ENCODE measurements at regions not wholly inside any gene's neighbourhood (a gene's known extent, or its start where the extent isn't known, plus 50 kb on each side); places are given as distances from the start of the nearest gene placed in this dataset.
A peak's percentile ranks its signal among the peaks of the same experiment; 100 is the strongest.

DNA sequence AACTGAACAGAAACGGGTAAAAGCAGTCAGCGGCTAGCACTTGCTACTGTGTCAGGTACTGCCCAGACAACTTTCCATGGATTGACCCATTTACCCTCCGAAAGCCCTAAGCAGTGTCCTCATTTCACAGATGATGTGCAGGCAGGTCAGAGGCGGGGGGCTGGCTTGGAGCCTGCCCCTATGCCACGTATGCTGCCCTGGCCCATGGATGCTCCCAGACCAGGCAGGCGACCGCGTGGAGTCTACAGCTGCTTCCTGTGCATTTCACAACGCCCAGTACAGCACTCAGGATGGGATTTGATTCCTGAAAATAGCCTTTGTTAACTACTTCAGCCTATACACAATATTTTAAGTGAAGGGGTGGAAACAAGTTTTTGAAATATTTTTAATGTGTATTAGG lies 202.9 kb downstream of the NXNL2 start:
- DNase-seq = no peak

DNA sequence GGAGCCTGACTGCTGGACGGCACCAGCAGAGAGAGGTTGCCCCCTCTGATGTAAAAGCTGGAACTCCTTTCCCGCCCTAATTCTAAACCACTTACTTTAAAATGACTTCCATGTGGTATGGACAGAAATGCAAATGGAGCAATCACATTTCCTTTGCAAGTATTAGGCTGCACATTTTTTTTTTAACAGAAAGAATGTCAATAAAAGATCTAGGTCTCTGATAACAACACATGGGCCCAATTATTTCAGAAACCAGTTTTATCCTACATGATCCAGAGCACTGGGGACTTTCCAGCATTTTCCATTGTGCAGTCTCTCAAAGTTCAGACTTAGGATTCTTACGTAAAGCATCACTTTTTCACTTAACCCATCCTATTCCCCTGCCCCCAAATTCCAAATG lies 203.7 kb downstream of the NXNL2 start:
- no peak for DNase-seq

DNA sequence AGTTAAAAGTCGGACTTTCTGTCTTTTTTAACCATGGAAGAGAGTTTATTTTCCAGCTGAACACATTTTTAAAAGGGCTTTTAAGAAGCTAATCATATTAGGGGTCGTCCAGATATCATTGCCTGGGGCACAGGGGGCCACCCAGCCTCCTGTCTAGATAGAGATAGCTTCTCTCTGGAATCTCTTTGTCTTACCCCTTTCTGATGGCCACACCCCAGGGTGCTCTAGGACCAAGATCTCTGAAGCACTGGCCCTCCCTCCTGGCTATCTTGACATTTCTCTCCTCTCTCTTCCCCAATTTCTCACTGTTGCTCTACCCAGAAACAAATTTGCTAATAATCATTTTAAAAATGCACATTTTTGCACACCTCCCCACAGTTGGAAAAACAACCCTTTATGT lies 204.4 kb downstream of the NXNL2 start:
- no peak for DNase-seq

DNA sequence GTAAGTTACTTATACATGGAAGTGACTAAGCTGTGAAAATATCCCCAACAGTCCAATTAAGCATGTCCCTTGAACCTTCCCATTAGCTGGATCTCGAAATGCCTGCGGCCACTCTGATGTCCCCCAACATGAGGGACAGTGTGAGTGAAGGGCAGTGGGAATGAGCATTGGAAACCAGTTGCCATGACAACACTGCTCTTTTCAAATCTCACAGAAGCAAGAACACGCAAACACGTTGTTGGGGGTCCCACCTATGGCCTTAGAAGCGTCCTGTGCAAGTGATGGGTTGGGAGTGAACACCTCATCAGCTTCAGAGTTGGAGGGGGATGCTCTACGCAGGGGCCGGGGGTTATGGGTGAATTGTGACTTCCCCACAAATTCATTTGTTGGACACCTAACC lies 205.9 kb downstream of the NXNL2 start:
- DNase-seq = no peak

DNA sequence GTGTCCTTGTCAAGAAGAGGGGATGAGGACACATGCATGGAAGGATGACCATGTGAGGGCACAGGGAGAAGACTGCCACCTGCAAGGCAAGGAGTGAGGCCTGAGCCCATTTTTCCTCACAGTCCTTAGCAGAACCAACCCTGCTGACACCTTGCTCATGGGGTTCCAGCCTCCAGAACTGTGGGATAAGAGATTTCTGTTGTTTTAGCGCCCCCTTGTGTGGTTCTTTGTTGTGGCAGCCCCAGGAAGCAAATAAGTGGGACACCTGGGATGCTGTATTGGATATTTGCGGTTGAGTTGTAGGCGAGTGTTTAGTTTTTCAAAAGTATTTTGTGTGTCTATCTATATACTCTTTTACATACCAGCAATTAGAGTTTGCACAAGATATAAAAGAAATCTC lies 206.4 kb downstream of the NXNL2 start:
- peak; percentile 46 for DNase-seq

DNA sequence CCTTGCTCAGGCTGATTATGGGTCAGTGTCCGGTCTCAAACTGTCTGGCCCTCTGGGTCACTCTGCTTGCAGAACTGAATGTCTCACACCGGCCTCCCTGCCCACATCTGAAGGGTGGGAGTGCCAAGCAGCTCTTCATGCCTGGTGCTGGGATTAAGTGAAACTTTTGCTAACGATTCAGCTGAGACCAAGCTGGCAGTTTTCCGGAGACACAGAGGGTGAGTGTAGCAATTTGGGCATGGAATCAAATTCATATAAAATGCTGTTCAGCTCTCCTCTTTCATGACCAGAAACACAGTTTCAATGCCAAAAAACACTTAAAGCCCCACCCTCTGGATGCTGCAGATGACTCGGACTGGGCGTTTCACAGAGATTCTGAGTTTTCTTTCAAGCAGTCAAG lies 207.5 kb downstream of the NXNL2 start:
- no peak for DNase-seq

DNA sequence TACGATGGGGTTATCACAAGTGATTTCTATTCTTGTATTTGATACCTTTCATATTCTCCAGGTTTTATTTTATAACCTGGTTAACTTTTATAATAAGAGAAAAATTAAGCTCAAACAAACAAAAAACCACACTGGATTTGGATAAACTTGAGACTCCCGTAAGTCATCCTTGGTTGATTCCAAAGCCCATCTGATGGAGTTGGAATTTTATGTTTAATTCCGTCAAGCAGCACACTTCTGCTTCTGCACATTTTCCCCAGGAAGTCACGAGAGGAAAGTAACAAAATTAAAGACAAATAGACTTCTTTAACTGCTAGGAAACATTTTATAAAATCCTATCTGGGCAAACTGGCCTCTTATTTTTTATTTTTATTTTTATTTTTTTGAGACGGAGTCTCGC lies 207.9 kb downstream of the NXNL2 start:
- DNase-seq = no peak

DNA sequence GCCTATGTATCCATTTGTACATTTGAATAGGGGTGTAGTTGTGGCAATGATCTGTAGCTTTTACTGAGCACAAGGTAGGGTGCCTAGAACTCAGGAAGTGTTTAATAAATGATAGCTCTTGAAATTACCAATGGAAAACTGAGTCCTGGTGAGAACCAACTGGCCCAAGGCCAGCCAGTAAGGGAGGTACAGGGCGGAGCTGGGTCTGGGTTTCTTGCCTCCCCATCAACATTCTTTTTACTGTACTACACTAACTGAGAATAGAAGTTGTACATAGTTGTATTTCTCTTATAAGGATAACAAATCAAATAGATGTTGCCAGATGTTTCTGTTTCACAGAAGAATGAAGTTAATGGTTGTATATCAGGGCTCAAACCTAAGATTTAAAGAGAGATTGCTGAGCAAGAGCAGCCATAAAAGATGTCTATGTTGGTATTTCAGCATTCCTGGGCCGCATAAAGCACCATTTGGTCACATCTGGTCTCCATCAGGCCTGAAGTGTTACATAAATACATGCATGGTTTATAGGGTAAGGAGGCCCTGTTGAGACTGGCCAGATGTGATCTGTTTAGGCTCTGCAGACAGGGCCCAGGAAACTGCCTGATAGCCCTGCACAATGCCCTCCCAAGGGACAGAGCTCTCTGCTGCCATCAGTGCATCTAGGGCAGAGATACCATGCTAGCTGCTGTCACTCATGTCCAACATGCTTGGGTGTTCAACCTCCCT lies 210.5 kb downstream of the NXNL2 start:
- no peak for DNase-seq

DNA sequence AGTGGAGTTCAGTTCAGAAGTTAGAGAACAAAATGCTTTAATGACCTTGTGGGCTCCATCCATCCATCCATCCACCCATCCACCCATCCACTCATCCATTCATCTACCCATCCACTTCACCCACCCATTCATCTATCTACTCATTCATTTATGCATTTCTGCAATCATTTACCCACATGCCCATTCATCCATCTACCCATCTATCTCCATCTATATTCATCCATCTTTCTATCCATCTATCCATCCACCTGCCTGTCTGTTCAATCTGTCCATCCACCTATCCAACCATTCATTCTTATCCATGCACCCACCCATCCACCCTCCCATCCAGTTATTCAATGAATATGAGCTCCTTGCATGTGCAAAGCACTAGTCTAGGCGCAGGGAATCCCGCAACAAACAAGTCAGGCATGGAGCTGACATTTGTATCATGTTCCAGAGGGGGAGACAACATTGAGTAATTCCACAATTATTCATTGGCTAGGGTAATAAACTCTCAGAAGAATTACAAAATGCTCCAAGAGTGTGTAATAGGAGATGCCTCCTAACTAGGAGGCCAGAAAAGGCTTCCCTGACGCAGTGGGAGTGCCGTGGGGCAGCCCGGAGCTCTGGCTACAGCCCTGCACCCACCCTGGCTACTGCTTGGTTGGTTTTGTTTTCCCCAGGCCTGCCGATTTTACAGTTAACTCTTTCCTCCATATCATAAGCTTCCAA lies 211.2 kb downstream of the NXNL2 start:
- DNase-seq = no peak

DNA sequence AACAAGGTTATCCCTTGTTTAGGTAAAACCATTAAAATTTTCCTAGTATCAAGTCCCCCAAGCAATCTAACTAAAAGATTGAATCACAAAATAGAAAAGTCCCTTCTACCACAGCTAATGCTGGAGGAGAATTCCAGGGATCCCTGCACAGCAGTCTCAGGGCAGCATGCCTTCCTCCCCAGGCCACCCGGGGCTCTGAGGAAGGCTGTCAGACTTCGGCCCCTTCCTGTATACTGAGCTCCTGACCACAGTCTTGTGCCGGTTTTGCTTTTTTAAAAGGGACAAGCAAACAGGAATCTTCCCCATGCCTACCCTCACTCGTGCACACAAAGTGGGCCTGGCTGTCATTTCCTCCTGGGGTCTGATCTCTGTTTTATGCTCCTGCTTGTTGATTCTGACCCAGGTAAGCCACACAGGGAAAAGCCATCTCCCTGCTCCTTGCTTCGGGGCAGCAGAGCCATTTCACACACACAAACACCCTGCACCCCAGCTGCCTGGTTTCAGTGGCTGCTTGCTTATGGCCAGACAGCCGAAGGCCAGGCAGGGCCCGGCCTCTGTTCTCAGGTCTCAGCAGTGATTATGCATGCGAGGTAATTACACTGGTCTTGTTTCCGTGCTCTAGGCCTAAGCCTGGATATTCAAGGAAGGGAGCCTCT lies 211.9 kb downstream of the NXNL2 start:
- no peak for DNase-seq

DNA sequence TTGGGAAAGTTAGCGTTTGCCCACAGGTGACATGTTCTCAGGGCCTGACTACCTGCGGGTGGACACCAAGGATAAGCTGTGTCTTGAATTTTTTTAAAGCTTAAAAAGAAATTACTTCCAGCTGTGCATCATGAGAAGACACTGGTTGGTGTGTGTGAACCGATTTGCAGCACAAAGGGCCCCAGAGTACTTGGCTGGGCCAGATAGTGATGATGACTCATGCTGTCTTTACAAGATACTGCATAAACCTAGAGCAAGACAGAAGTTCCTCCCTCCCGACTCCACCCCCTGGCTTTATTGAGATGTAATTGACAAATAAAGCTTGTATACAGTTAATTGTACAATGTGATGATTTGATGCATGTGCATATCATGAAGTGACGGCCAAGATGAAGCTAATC lies 212.8 kb downstream of the NXNL2 start:
- no peak for DNase-seq

DNA sequence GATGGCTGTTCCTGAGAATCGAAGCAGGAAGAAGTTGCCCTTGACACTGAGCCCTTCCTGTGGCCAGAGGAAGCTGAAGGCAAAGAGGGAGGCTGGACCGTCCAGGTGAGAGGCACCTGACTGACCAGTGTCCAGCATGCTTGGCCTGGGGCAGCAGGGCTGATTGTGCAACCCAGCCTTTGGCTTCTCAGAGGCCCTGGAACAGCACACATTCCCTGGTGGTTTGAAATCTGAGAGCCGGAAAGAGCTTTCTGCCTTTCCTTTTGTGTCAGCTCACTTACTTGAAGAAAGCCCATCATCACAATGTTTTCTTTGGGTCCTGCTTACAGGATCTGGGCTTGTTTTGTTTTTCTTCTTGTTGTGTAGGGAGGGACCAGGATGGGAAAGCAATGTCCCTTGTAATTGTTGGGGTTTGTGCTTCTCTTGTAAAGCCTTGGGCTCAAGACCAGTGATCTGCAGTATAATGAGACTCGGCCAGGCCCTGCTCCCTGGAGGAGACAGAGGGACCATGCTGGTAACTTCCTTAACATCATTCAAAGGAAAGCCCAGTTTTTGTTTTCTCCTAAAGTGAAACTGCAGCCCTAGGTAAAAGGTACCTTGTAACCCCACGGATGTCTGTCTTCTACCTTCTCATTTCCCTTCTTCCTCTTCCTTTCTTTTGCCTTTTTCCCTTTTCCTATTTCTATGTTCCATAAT lies 213.7 kb downstream of the NXNL2 start:
- no peak for DNase-seq

DNA sequence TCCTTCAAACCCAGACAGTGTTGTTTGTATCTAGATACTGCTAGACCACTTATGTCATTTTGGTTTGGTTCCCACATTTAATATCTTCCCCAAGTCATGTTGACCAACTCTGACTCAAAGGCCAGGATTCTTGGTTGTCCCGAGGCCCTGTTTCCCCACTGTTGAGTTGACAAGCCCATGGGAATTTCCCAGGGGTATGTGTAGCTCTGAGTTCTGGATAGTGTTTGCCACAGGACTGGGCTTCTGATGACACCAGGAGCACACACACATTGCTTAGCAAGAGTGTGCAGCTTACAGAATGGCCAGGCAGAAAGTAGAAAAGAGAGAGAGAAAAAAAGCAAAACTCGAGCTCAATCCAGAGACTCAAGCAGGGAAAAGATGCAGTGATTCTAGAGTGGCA lies 214.4 kb downstream of the NXNL2 start:
- no peak for DNase-seq

DNA sequence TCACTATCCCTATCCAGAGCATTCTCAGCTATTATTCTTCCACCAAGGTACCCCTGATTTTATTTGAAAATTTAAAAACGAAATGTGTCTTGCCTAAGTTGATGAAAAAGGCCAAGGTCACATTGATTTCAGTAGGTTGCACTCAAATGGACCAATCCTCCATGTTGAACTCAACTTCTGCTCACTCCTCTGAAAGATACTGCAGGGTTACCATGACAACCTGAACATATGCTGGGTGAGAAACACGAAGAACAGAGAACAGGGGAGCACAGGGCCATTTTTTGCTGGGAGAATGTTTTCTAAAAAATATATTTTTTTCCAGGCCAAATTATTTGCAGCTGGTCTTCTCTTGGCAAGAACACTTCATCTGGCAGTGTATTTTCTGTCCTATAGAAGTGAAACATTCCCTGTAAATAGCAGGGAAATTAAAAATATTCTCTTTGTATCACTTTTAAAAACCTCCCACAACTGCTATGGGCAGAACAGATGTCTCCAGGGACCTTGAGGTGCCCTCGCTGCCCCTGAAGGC lies 215.9 kb downstream of the NXNL2 start:
- no peak for DNase-seq

DNA sequence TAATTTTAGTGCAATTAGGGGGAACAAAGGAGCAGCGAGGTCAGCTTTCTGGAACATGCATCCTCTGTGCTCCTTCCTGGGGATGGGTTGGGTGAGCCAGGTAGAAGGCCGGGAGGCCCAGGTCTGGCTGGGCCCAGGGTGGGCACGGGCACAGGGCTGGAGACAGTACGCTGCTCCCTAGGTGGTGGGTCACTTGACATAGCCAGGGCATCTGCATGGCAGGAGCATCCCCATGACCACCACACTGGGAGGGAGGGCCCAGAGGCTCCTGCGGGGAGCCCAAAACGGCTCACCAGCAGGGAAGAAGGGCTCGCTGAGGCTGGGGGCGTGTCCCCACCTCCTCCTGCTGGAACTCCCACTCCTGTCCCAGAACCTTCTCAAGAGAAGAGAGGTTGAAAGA lies 216.8 kb downstream of the NXNL2 start:
- no peak for DNase-seq

DNA sequence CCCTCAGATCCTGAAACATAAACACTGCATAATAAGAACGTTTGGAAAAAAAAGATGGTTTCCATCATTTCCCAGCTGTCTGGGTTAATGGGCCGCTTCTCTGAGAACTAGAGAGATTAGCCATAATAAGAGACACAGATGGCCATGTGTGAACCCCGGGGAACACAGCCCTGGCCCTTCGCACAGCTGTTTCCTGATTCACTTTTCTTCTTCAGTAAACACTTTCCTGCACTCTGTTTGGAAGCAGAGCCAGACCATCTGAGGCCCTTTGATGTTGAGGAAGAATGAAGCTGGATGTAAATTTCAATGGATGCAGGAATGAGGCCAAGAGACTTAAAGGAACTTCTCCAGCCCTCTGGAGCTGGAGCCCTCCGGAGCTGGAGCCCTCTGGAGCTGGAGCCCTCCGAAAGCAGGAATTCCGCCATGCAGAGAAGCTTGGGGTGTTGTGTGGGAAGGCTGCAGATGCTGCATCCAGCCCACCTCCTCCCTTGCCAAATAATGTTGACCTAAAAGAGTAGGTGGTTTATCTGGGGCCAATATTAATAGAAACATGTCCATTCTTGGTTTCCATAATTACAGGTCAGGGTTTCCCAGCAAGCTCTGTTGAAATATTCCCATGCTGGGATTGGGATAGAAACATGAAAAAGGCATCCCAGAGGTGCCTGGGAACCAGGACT lies 218.9 kb downstream of the NXNL2 start:
- no peak for DNase-seq

DNA sequence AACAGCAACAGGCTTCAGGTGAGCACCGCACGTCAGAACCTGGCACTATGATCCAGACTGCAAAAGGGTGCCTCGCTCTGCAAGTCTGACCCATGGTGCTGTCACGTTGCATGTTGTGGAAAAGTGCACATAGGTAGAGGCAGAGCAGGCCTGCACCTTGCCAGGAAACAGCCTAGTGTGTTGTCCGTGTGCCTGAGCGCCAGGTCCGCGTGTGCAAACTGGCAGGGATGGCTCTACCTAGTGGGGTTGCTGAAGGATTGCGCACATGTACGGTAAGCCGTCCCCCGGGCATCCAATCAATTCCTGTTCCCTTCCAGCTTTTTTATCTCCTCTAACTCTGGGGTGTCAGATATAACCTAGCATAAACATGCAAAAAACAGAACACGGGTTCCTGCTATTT lies 219.5 kb downstream of the NXNL2 start:
- DNase-seq = no peak

DNA sequence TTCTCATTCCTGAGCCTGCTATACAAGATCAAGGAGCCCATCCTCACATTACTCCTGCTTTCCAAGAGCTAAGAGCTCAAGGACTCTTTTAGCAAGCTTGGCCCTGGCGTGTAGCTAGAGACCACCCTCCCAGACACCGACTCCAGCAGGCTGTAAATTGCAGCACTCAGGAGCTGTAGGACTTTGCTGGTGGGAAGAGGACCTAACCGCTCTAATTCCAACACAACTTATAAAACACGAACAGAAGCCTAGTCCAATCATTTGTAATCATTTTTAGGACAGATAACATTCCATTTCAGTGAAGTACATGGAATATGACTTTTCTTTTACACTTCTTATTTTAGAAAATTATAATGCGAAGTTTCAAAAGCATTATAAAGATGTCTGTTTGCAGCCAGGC lies 219.9 kb downstream of the NXNL2 start:
- no peak for DNase-seq

DNA sequence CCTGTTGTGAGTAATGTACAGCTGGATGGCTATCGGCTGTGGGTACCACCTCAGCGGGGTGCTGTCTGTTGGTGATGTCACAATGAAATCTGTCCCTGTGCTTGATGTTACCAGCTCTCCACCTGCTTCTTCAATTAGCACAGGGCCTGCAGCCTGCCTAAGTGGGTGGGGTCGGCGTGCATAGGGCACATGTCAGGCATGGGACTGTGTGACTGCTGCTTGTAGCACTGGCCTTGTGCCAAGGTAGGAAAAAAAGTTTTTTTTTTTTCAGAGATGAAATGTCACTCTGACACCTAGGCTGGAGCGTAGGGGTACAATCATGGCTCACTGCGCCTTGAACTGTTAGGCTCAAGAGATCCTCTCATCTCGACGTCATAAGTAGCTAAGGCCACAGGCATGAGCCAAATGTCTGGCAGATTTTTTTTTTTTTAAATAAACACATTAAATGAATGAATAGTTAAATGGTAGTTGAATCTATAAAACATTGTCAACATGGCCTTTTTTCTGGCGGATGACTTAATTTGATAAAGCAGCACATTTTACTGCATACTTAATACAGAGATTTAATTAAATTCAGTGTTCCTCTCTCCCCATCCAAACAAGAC lies 222.5 kb downstream of the NXNL2 start:
- no peak for DNase-seq

DNA sequence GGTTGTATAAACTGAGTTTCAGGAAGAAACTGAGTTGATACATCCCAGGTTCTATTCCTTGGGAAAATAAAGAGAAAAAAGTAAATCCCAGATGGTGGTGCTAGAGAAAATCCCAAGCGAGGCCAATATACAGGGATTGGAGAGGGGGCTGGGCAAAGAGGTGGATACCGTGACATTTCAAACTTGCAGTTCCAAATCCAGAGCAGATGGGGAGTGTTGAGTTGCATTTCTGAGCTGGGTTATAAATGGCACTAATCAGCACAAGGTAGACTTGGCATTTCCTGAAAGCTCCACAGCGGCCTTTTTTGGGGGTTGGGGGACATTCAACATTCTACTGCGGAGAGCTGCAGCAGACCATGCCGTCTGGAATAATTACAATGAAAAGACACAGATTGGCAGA lies 224.4 kb downstream of the NXNL2 start:
- no peak for DNase-seq

DNA sequence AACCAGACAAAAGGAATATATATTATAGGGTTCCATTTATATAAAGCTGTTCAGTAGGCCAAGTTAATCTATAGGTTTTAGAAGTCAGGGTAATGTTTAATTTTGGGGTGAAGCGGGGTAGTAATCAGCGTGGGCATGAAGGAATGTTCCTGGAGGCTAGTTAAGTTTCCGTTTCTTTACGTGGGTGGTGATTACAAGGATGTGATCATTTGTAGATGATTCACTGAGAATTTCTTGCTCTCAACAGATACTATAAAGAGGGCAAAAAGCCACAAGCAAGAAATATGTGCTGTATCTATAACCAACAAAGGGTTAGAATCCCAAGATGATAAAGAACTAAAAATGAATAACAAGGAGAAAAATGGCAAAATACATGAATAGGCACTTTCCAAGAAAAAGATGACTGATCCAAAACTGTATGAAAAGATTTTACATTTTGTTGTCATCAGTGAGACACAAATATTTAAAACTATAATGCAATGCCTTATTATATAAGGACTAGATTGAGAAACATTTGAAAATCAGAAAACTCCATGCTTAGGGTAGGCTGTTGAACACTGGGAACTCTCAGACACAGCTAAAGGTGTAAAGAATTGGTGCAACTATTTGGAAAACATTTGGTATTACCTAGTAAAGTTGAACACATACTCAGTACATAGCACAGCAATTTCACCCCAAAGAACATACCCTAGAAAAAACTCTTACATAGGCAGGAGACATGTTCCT lies 224.3 kb upstream of the S1PR3 start:
- DNase-seq = no peak

DNA sequence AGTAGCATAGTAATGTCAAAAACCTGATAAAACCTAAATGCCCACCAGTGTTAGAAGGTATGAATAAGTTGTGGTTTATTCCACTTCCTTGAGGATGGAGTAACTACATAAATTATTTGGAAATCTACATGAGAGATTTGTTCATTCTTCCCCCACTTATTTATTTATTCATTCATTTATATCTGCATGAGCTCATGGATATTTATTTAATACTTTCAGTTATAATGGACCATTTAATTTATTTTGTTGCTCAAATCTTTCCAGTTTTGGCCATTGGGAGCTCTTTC lies 223.8 kb upstream of the S1PR3 start:
- DNase-seq = no peak
